HCT116 (cell line): ENCODE measurements at regions not wholly inside any gene's neighbourhood (a gene's known extent, or its start where the extent isn't known, plus 50 kb on each side); places are given as distances from the start of the nearest gene placed in this dataset.

Source experiments
- ATAC-seq: fragments of 200-7000 bp; cut with Tn5 transposase; 2 replicates; pipeline ENCODE4 v1.9.1; 2020; ENCODE audit warnings: mild to moderate bottlenecking, moderate library complexity
- BruUV-seq: library from RNA; stranded (reverse); fragments of 400-500 nt; replicated peaks from 2 replicates; lab custom pipeline; 2021; lab: Mats Ljungman, UMichigan
- CTCF ChIA-PET: fragments of 300-600 bp; sonication (Branson Sonifier 250); formaldehyde crosslinking; loops from one replicate; lab custom pipeline; 2021; ENCODE audit warnings: antibody characterized with exemption; lab: Charles Lee
- POLR2A ChIA-PET: fragments of 300-600, 350-600 bp; sonication (Branson Sonifier 250); formaldehyde crosslinking; loops from one replicate; lab custom pipeline; 2021; ENCODE audit warnings: antibody characterized with exemption; lab: Charles Lee
- RAD21 ChIA-PET, 2 experiments: fragments of 300-600 bp; sonication (Branson Sonifier 250); formaldehyde crosslinking; loops; one replicate each; lab custom pipeline; 2023; ENCODE audit warnings: low total read pairs in 2 of 2; ENCODE audit not compliant: uncharacterized antibody in 2 of 2, unreplicated experiment in 2 of 2, low non-redundant PET in 1 of 2; lab: Charles Lee
- DNase-seq: peaks from one replicate; pipeline ENCODE4 v3.0.0-alpha.2; 2010; ENCODE audit warnings: low read depth, low spot score
- H2AFZ ChIP-seq: fragments of 200-600 bp; shearing (Covaris generic), sonication (generic); 2 replicates; pipeline ENCODE4 v1.6.1; 2017; ENCODE audit warnings: low read depth, mixed run types, mixed read lengths, antibody characterized with exemption, low read length; ENCODE audit not compliant: poor library complexity, severe bottlenecking
- H3K27ac ChIP-seq: 2 replicates; pipeline ENCODE4 v1.5.1; 2012; ENCODE audit warnings: low read depth, low read length
- H3K27me3 ChIP-seq: fragments of 200-600 bp; sonication (generic); 2 replicates; pipeline ENCODE4 v1.6.1; 2016; ENCODE audit warnings: mixed run types, low read length, mixed read lengths; ENCODE audit not compliant: insufficient read depth
- H3K36me3 ChIP-seq, 2 experiments: fragments of 200-500 bp in 1 of 2; fragments of 200-600 bp in 1 of 2; sonication (Bioruptor generic) in 1 of 2; sonication (generic) in 1 of 2; 2 replicates each; pipeline versions ENCODE4 v1.5.1 to v1.6.1; 2014 to 2016; ENCODE audit warnings: low read length in 2 of 2, inconsistent platforms in 1 of 2, mixed read lengths in 1 of 2, mixed run types in 1 of 2; ENCODE audit not compliant: insufficient read depth in 2 of 2, control insufficient read depth in 1 of 2
- H3K4me1 ChIP-seq, 2 experiments: fragments of 200-600 bp in 1 of 2; sonication (generic) in 1 of 2; 2 replicates each; pipeline versions ENCODE4 v1.5.1 to v1.6.1; 2012 to 2017; ENCODE audit warnings: low read length in 2 of 2, inconsistent platforms in 1 of 2, mild to moderate bottlenecking in 1 of 2, mixed read lengths in 1 of 2, mixed run types in 1 of 2, moderate library complexity in 1 of 2; ENCODE audit not compliant: insufficient read depth in 2 of 2, control insufficient read depth in 1 of 2
- H3K4me2 ChIP-seq: fragments of 200-600 bp; sonication (generic); 2 replicates; pipeline ENCODE4 v1.6.1; 2017; ENCODE audit warnings: mixed run types, low read length, mixed read lengths
- H3K4me3 ChIP-seq, 2 experiments: fragments of 200-600 bp in 1 of 2; sonication (generic) in 1 of 2; replicated peaks in 1 of 2; 2 replicates each; pipeline ENCODE4 v1.5.1; 2011 to 2016; ENCODE audit warnings: low read length in 2 of 2, control low read depth in 1 of 2, low read depth in 1 of 2, mild to moderate bottlenecking in 1 of 2, mixed read lengths in 1 of 2, mixed run types in 1 of 2
- H3K79me2 ChIP-seq: fragments of 200-600 bp; sonication (generic); 2 replicates; pipeline ENCODE4 v1.6.1; 2017; ENCODE audit warnings: mild to moderate bottlenecking, mixed run types, low read length, moderate library complexity, mixed read lengths; ENCODE audit not compliant: insufficient read depth
- H3K9ac ChIP-seq: fragments of 200-600 bp; sonication (generic); 2 replicates; pipeline ENCODE4 v1.6.1; 2016; ENCODE audit warnings: low read length, mixed read lengths
- H3K9me2 ChIP-seq: fragments of 200-600 bp; sonication (generic), shearing (Covaris generic); 2 replicates; pipeline ENCODE4 v1.6.1; 2017; ENCODE audit warnings: mixed run types, mild to moderate bottlenecking, moderate library complexity; ENCODE audit not compliant: insufficient read depth
- H3K9me3 ChIP-seq, 2 experiments: fragments of 200-500 bp in 1 of 2; fragments of 200-600 bp in 1 of 2; sonication (Bioruptor generic) in 1 of 2; sonication (generic) in 1 of 2; 2 replicates each; pipeline ENCODE4 v1.6.1; 2014 to 2017; ENCODE audit warnings: low read length in 2 of 2, mixed read lengths in 2 of 2, inconsistent platforms in 1 of 2, low read depth in 1 of 2, mild to moderate bottlenecking in 1 of 2, mixed run types in 1 of 2, moderate library complexity in 1 of 2; ENCODE audit not compliant: control insufficient read depth in 1 of 2, insufficient read depth in 1 of 2
- H4K20me1 ChIP-seq: fragments of 200-600 bp; sonication (generic), shearing (Covaris generic); 2 replicates; pipeline ENCODE4 v1.6.1; 2017; ENCODE audit warnings: mixed run types, mild to moderate bottlenecking, moderate library complexity; ENCODE audit not compliant: insufficient read depth
- CBX3 ChIP-seq: IDR thresholded peaks from 2 replicates; pipeline ENCODE4 v1.6.1; 2012; ENCODE audit warnings: low read depth
- CTCF ChIP-seq, 3 experiments: fragments of 200-600 bp in 1 of 3; sonication (generic) in 1 of 3; IDR thresholded peaks in 2 of 3; conservative IDR thresholded peaks in 1 of 3; 2 replicates each; pipeline ENCODE4 v1.5.1; 2012 to 2017; ENCODE audit warnings: low read depth in 2 of 3, low read length in 2 of 3, antibody characterized with exemption in 1 of 3, borderline replicate concordance in 1 of 3, control low read depth in 1 of 3, mild to moderate bottlenecking in 1 of 3, mixed read lengths in 1 of 3, mixed run types in 1 of 3, moderate library complexity in 1 of 3; ENCODE audit not compliant: insufficient read depth in 1 of 3
- EGR1 ChIP-seq: IDR thresholded peaks from 2 replicates; pipeline ENCODE4 v1.6.1; 2012; ENCODE audit warnings: low read depth
- ELF1 ChIP-seq: IDR thresholded peaks from 2 replicates; pipeline ENCODE4 v1.6.1; 2012; ENCODE audit warnings: low read depth, borderline replicate concordance
- EZH2 ChIP-seq: fragments of 200-600 bp; sonication (generic); IDR thresholded peaks from 2 replicates; pipeline ENCODE4 v1.6.1; 2017; ENCODE audit warnings: antibody characterized with exemption, mixed run types
- EZH2phosphoT487 ChIP-seq: fragments of 200-600 bp; IDR thresholded peaks from 2 replicates; pipeline ENCODE4 v1.6.1; 2018; ENCODE audit warnings: antibody characterized with exemption, borderline replicate concordance
- FOSL1 ChIP-seq: IDR thresholded peaks from 2 replicates; pipeline ENCODE4 v1.6.1; 2012; ENCODE audit warnings: low read depth
- JUND ChIP-seq: IDR thresholded peaks from 2 replicates; pipeline ENCODE4 v1.6.1; 2012
- MAX ChIP-seq: IDR thresholded peaks from 2 replicates; pipeline ENCODE4 v1.6.1; 2012
- POLR2A ChIP-seq: IDR thresholded peaks from 2 replicates; pipeline ENCODE4 v1.7.0; 2011; ENCODE audit warnings: borderline replicate concordance; ENCODE audit not compliant: insufficient read depth, insufficient read length; ENCODE audit errors: extremely low read depth
- POLR2AphosphoS5 ChIP-seq: IDR thresholded peaks from 2 replicates; pipeline ENCODE4 v1.6.1; 2011; ENCODE audit warnings: mild to moderate bottlenecking, low read depth, low read length, moderate library complexity
- TCF7L2 ChIP-seq: IDR thresholded peaks from 2 replicates; pipeline ENCODE4 v1.7.0; 2011; ENCODE audit warnings: borderline replicate concordance, inconsistent platforms; ENCODE audit not compliant: insufficient read depth, insufficient read length; ENCODE audit errors: extremely low read depth
- YY1 ChIP-seq: IDR thresholded peaks from 2 replicates; pipeline ENCODE4 v1.6.1; 2011; ENCODE audit warnings: low read length, low read depth, moderate library complexity, mild to moderate bottlenecking; ENCODE audit not compliant: insufficient replicate concordance; ENCODE audit errors: extremely low read depth
- ZFX ChIP-seq: fragments of 450-650 bp; IDR thresholded peaks from 2 replicates; pipeline ENCODE4 v1.6.1; 2017
- intact Hi-C: fragments of 100-400 bp; cut with micrococcal nuclease; formaldehyde crosslinking; loops from 2 replicates; pipeline ENCODE4 v1.10.0; 2022
- TF ChIP-seq, protein P1 (sequence below): IDR thresholded peaks from 2 replicates; pipeline ENCODE4 v1.6.1; 2012; ENCODE audit warnings: low read depth
- TF ChIP-seq, protein P2 (sequence below): IDR thresholded peaks from 2 replicates; pipeline ENCODE4 v1.6.1; 2011; ENCODE audit warnings: mild to moderate bottlenecking, low read length, moderate library complexity; ENCODE audit not compliant: insufficient replicate concordance; ENCODE audit errors: extremely low read depth

DNA sequence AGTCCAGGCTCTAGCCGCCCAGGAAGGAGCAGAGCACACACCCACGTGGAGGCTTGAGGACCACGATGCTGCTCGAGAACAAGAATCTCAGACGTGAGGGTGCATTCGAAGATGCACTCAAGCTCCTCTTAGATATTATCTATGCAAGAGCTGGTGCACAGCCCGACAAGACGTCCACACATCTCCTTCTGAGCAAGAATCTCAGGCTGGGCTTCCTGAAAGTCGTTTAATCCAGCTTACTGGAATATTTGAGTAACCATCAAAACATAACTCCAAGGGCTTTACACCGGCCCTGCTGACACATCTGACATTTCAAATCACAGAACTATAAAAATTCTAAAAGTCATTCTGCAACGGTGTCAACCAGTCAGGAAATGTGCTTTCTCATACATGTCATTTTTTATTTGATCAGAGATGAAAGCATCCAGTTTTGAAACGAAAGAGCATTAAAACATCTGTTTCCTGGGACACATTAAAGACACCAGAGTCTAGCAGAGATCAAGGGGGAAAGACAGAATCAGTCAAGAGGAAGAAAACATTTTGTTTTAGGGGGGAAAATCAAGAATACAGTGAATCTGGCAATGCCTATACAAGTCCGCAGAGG, 177.7 kb upstream of the IRS2 start:
- Histone ChIP-seq H3K36me3 (no peaks in the 10 kb centered on the region), H3K27me3 (no peaks in the 10 kb centered on the region), H3K27ac (no peak overlapping the region), H3K79me2 (no peaks in the 10 kb centered on the region), H3K4me2 (no peak overlapping the region), H3K4me1 (no peaks in the 10 kb centered on the region), H2AFZ (no peak overlapping the region), H3K9me3 (no peaks in the 10 kb centered on the region), H3K9ac (no peak overlapping the region), H4K20me1 (no peaks in the 10 kb centered on the region), H3K9me2 (no peaks in the 10 kb centered on the region), H3K4me3 (no peak overlapping the region)
- ChIA-PET RAD21 (no interaction called here), POLR2A (no interaction called here), CTCF (no interaction called here)
- BruUV-seq, result no TSS peak
- intact Hi-C loops, result no loop called here
- ATAC-seq (no peak), DNase-seq (no peak)
- TF ChIP-seq EZH2phosphoT487, result no peak
- no peak for TF ChIP-seq MAX
- TF ChIP-seq ZFX, result no peak
- no peak for TF ChIP-seq YY1
- no peak for TF ChIP-seq POLR2A
- no peak for TF ChIP-seq TCF7L2
- no peak for TF ChIP-seq EZH2
- no peak for TF ChIP-seq EGR1
- TF ChIP-seq, protein P1, sequence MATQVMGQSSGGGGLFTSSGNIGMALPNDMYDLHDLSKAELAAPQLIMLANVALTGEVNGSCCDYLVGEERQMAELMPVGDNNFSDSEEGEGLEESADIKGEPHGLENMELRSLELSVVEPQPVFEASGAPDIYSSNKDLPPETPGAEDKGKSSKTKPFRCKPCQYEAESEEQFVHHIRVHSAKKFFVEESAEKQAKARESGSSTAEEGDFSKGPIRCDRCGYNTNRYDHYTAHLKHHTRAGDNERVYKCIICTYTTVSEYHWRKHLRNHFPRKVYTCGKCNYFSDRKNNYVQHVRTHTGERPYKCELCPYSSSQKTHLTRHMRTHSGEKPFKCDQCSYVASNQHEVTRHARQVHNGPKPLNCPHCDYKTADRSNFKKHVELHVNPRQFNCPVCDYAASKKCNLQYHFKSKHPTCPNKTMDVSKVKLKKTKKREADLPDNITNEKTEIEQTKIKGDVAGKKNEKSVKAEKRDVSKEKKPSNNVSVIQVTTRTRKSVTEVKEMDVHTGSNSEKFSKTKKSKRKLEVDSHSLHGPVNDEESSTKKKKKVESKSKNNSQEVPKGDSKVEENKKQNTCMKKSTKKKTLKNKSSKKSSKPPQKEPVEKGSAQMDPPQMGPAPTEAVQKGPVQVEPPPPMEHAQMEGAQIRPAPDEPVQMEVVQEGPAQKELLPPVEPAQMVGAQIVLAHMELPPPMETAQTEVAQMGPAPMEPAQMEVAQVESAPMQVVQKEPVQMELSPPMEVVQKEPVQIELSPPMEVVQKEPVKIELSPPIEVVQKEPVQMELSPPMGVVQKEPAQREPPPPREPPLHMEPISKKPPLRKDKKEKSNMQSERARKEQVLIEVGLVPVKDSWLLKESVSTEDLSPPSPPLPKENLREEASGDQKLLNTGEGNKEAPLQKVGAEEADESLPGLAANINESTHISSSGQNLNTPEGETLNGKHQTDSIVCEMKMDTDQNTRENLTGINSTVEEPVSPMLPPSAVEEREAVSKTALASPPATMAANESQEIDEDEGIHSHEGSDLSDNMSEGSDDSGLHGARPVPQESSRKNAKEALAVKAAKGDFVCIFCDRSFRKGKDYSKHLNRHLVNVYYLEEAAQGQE, result no peak
- no peak for TF ChIP-seq CTCF (IDR thresholded peaks at IDR 0.05 in 2 of 3, conservative IDR thresholded peaks at IDR 0.05 in 1 of 3; ENCODE audit: borderline replicate concordance in 1 of 3, insufficient read depth in 1 of 3, low read depth in 2 of 3, low read length in 2 of 3)
- no peak for TF ChIP-seq CBX3
- no peak for TF ChIP-seq POLR2AphosphoS5
- TF ChIP-seq ELF1, result no peak
- TF ChIP-seq, protein P2, sequence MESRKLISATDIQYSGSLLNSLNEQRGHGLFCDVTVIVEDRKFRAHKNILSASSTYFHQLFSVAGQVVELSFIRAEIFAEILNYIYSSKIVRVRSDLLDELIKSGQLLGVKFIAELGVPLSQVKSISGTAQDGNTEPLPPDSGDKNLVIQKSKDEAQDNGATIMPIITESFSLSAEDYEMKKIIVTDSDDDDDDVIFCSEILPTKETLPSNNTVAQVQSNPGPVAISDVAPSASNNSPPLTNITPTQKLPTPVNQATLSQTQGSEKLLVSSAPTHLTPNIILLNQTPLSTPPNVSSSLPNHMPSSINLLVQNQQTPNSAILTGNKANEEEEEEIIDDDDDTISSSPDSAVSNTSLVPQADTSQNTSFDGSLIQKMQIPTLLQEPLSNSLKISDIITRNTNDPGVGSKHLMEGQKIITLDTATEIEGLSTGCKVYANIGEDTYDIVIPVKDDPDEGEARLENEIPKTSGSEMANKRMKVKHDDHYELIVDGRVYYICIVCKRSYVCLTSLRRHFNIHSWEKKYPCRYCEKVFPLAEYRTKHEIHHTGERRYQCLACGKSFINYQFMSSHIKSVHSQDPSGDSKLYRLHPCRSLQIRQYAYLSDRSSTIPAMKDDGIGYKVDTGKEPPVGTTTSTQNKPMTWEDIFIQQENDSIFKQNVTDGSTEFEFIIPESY, result no peak
- no peak for TF ChIP-seq FOSL1
- TF ChIP-seq JUND, result no peak
